DND-41 (cell line): ENCODE measurements at regions not wholly inside any gene's neighbourhood (a gene's known extent, or its start where the extent isn't known, plus 50 kb on each side); places are given as distances from the start of the nearest gene placed in this dataset.

Experiments
- EZH2 ChIP-seq: IDR thresholded peaks from 3 replicates; pipeline ENCODE4 v1.6.1; 2012; ENCODE audit warnings: borderline replicate concordance, low read depth, mild to moderate bottlenecking, moderate library complexity, low read length, inconsistent platforms; ENCODE audit not compliant: severe bottlenecking
- TF ChIP-seq, protein P1 (sequence below): IDR thresholded peaks from 2 replicates; pipeline ENCODE4 v1.5.1; 2012; ENCODE audit warnings: borderline replicate concordance, low read length, moderate library complexity, mild to moderate bottlenecking; ENCODE audit not compliant: poor library complexity, severe bottlenecking; ENCODE audit errors: extremely low read depth

DNA sequence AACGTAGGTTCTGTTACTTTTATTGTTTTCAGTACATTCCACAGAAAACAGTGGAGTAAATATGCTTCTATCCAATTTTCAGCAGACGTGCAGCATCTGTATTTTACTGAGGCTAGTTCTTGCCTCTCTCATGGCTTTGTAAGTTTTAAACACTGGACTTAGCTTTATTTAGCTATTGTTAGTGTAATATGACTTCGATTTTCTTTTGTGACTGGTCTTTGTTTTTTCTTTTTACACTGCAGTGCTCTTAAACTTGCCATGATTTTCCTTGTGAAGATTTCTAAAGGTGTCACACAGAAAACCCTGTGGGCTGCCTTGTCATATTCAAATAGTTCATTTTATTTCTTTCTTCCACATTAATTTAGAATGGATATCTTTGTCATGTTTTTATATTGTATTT lies 1234.9 kb upstream of the CITED2 start:
- TF ChIP-seq, protein P1, sequence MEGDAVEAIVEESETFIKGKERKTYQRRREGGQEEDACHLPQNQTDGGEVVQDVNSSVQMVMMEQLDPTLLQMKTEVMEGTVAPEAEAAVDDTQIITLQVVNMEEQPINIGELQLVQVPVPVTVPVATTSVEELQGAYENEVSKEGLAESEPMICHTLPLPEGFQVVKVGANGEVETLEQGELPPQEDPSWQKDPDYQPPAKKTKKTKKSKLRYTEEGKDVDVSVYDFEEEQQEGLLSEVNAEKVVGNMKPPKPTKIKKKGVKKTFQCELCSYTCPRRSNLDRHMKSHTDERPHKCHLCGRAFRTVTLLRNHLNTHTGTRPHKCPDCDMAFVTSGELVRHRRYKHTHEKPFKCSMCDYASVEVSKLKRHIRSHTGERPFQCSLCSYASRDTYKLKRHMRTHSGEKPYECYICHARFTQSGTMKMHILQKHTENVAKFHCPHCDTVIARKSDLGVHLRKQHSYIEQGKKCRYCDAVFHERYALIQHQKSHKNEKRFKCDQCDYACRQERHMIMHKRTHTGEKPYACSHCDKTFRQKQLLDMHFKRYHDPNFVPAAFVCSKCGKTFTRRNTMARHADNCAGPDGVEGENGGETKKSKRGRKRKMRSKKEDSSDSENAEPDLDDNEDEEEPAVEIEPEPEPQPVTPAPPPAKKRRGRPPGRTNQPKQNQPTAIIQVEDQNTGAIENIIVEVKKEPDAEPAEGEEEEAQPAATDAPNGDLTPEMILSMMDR, result no peak
- TF ChIP-seq EZH2, result no peak
